GM19328 (cell line): ENCODE measurements at regions not wholly inside any gene's neighbourhood (a gene's known extent, or its start where the extent isn't known, plus 50 kb on each side); places are given as distances from the start of the nearest gene placed in this dataset.

Experiments
- ATAC-seq: cut with Tn5 transposase; IDR thresholded peaks from one replicate; pipeline ENCODE4 v1.9.1; 2021; ENCODE audit warnings: mild to moderate bottlenecking, moderate library complexity; ENCODE audit not compliant: unreplicated experiment

DNA sequence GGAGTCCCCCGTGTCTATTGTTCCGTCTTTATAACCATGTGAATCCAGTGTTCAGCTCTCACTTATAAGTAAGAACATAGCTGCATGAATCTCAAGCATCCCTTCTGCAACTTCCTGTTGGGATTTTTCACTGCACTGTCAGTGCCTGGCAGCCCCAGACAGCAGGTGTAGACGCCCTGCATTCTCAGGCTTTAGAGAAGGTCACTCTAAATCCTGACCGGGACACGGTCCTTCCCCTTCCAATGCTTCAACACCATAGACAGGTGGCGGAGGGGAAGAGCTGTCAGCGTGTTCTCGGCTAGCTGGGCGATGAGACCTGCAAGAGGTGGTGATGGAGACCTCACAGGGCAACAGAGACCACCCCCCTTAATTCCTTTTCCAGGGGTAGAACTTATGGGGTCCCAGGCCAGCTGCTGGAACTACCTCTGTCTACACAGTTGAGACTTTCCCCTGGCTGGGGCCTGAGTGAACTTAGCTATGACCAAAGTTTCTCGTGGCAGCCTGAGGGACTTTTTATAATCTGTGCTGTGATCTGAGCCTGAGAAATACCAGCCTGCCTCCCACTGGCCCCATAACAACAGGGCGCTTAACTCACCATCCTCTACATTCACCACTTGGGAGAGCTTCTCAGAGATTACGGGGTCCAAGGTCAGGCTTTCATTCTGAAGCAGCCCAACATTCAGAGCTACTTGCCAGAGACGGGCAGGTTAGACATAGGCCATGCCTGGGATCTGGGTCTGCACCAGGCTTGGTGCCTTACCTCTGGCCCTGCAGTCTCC lies 143.2 kb upstream of the TNRC6C start:
- ATAC-seq = no peak

DNA sequence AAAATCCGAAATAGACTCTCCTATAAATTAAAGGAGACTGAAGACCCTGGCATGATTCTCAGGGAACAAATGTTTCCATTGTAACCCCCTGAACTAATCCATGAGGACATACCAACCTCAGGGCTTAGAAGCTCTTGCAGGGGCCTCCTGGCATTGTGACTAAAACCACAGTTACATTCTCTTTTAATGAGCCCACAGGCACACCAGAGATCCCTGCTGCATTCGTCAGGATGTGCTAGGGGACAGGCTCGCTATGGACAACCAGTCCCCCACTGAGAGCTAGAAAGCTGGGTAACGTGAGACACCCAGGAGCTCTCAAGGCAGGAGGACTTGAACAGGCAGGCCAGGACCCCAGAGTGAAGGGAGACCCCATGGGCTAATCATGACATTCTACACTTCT lies 140.6 kb upstream of the TNRC6C start:
- ATAC-seq = no peak

DNA sequence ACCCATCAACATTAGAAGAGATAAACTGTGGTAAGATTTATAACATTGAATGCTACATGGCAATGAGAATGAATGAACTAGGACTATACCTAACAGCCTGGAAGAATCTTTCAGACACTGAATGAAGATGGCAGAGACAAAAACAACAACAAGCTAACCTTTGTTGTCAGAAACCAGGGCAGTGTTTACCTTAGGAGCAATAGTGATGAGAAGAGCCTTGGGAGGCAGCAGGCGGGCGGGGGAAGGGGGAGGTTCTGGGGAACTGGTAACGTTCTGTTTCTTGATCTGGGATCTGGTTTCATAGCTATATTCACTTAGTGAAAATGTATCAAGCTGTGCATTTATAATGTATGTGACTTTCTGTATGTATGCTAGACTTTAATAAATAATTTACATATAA lies 139.0 kb upstream of the TNRC6C start:
- ATAC-seq = no peak

DNA sequence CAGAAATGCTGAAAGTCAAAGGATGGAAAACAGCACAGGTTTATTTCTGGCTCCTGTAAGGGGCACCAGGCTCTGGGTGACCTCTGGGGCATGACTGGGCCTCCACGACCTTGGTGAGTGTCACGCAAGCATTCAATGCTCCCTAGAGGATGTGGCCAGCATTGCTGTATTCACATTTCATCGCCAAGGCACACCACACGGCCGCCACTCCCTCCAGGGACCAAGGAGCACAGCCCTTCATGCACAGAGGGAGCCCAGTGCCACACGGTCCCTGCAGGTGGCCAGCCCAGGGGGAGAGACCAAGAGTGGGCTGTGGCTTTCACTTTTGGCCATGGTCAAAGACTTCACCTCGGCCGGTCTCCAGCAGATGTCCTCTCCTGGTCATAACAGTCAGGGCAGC lies 137.4 kb upstream of the TNRC6C start:
- no peak for ATAC-seq

DNA sequence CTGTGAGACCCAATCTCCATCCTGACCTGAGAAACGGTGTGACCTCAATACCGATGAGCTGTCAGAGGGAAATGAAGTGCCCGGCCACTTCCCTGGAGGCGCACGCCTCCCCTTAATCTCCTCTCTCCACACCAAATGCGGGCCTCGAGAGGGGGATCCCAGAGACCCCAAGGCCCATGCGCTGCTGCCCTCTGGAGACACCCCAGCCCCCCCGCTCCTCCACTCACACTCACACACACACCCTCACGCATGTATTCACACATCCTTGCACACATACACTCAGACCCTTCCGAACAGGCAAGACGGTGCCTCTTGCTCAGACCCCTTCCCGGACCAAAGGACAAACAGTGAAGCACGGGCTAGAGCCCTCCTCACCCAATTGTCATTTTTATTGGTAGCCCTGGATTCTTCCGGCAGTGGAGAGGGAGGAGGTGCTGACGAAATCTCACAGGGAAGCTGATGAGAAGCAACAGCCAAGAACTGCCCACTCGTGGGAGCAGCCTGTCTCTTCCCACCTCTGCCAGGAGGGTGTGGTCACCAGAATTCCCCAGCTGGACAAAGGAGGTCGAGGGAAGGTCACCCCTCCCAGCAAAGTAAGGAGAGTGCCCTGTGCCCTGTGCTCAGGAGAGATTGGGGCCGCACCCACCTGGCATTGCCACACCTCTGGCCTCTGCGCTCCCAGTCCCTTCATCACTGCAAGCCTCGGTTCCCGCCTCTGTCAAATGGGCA lies 136.0 kb upstream of the TNRC6C start:
- no peak for ATAC-seq

DNA sequence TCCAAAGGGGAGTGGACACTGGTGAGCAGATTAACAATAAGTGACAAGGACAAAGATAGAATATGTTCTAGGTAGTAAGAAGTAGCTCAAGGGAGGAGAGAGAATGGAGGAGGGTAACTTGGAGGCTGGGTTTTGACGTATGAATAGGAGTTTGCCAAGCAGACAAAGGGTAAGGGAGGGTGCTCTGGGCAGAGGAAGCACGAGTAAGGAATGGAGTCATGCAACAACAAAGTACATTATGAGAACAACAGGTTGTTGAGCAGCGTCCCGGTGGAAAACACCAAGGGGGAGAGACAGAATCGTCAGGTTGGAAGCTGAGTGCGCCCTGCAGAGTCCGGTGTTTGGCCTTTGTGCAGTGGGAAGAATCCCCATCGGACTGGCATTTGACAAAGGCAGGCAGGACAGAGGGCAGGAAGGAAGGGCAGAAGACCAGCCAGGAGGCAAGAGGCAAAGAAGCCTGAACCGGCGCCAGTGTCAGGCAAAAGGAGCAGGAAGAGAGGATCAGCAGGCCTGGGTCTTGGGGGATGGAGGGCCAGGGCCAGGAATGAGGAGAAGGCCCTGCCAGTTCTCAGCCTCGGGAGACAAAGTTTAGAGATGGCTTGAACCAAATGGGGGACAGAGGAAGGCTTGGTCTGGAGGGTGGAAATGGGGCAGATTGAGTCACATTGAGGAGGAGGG lies 134.3 kb upstream of the TNRC6C start:
- no peak for ATAC-seq

DNA sequence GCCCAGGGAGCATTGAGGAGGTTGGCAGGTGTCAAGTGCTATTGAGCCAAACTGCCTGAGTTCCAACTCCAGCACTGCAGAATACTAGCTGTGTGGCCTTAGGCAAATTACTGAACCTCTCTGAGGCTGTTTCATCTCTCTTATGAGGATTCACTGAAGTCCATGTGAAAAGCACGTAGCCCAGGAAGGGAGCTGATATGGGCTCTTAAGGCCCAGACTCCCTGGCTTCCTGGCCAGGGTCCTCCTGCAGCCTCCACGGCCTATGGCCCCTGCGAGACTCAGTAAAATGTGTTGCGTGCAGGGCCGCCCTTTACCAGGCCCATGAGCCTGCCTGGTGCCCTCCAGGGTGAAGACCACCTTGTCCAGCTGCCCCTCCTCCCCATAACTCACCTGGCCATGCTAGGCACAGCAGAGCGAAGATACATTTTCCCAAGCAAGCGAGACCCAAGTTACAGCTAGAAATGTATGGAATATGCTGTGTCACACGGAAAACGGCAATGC lies 133.7 kb upstream of the TNRC6C start:
- no peak for ATAC-seq

DNA sequence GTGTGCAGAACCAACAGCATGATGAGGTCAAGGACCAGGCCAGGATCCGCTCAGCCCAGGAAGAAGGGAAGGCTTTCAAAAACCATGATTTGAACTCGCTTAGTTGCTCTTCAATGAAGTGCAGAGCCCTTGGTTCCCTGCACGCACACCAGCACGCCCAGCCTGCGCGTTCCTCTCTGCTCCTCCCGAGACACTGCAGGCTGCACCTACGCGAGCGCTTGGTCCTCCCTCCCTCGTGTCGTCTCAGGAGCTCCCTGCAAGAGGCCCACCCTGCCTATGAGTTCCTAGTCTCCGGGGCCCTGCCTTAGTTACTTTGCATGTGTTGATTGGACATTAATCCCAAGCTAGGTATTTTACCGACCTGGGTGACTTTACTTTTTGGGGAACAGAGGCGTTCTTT lies 132.9 kb upstream of the TNRC6C start:
- ATAC-seq = no peak

DNA sequence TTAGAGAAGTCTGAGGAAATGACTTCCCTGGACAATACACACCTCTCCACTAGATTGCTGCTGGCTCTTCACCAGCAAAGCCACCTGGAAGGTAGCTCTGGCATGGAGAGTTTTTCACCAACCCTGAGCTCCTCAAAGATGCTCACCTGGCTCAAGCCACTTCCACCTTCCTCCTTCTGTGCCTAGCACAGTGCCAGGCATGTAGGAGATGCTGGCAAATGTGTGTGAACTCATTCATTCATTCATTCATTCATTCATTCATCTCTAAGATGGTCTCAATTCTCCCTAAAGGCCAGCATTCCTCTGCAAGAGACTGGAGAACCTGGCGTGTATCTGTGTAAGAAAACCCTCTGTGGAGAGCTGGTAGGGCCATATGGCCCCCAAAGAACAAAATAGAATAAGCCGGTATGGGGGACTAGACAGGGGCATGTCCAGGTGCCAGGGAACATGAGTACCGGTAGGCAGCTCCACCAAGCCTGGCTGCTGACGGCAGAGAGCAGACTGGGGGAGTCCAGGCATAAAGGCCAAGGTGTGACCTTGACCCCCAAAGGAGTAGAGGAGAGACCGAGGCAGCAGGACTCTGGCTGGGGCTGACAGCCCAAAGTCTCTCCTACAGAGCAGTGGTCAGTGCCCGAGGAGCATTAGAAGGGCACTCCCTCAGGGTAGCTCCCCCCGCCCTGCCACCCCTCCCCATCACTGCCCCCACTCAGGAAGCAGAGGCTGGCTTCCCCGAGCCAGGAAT lies 132.2 kb upstream of the TNRC6C start:
- no peak for ATAC-seq

DNA sequence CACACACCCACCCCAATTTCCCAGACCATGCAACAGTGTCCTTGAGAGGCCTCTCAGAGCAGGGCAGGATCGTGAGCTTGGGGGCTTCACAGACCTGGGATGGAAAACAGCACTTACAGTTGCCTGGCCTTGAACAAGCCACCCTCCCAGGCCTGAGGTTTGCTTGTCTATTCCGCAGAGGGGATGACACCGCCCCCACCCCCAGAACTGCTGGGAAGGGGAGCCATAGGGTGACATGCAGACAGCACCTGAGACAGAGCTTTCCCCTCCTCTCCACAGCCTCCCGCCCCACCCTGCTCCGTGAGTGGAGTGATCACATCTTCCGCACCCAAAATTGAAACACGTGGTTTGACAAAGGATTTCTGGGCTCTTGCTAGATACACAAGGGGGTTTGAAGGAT lies 131.5 kb upstream of the TNRC6C start:
- no peak for ATAC-seq

DNA sequence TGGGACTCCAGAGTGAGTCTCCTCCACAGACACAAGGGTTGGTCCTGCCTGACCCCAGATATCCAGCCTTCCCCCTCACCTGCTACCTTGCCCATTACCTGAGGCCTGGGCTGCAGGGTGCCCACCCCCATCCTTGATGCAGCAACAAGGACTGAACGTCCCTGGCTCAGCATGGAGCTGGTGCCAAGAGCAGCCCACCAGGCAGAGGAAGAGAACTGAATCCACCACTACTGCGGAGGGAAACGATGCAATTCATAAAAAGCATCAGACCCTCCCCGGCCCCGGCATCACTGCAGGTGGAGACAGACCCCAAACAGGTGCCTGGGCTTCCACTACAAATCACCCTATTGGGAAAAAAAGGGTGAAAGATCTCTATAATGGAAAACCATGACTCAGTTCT lies 131.0 kb upstream of the TNRC6C start:
- ATAC-seq = no peak

DNA sequence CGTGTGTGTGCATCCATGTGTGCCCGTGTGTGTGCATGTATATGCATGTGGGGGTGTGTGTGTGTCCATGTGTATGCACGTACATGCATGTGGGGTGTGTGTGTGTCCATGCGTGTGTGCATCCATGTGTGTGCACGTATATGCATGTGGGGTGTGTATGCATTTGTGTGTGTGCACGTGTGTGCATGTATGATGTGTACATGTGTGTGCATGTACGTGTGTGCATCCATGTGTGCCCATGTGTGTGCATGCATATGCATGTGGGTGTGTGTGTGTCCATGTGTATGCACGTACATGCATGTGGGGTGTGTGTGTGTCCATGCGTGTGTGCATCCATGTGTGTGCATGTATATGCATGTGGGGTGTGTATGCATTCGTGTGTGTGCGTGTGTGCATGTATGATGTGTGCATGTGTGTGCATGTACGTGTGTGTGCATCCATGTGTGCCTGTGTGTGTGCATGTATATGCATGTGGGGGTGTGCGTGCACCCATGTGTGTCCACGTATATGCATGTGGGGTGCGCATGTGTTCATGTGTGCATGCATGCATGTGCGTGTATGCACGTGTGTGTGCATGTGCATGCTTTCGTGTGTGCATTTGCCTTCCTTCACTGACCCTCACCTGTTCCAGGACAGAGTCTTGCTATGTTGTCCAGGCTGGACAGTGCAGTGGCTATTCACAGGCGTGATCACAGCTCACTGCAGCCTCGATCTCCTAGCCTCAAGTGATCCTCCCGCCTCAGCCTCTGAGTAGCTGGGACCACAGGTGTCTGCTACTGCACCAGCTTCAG lies 129.6 kb upstream of the TNRC6C start:
- ATAC-seq = no peak

DNA sequence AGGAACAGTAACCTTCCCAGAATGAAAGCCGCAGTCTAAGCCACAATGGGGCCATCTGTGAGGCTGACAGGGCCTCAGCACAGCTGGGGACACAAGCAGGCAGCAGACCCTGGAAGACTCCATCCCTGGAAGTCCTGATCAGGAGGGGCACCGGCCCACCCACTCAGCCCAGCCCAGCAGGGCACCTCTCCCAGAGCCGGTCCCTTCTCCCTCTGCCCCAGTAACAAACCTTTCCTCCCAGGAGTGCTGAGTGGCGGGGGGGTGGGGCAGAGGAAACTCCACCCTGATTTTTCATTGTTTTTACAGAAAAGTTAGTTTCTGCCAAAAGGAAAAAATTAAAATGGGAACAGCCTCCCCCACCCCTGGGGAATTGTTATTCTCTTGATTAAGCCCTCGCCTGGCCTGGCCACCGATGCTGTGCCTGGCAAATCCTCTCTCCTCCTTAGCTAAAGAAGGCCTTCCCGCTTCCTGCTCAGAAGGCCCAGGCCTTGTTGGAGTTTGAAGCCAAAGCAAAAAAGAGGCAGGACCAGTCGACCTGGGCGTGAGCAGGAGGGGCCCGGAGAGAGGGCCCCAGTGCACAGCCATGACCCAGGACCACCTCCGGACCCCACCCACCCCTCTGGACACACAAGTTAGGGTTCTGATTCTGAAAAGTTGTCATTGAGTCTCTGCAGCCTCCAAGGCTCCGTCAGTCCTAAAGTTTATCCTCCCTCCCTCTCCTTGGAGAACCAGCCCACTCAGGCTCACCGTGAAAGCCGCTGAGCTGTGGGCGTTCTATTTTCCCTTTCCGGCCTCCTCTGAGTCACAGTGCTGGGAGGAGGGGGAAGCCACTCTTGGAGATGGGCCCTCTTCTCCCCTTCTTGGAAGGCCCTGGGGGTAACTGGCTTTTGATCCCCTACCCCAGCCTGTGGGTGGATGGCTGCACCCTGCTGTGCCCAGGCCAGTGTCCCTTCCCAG lies 128.4 kb upstream of the TNRC6C start:
- no peak for ATAC-seq

DNA sequence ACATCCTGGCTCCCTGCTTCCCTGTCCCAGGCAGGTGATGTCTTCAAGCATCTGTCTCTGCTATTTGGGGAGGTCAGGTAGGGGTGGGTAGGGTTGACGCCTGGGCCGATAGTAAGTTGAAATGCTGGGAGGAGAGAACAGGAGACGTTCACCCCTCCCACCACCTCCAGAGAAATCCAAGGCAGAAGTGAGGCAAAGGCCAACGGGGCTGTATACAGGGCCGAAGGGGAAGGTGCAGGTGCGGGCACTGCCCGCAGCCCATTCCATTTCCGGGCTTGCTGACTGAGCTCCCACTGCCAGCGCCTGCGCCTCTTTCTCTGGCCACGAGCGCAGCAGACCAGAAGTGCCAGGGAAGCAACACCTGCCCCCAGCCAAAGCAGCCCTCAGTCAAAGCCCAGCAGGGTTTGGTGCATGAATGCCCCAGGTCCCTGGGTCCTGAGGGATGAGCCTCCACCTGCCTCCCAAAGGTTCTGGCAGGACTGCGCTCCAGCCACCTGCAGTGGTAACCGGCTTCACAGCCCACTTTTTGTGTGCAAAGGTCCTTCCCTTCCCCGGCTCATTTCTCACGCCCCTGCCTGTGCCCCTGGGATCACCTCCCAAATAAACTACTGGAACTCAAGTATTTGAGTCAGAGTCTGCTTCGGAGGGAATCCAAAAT lies 127.6 kb upstream of the TNRC6C start:
- no peak for ATAC-seq

DNA sequence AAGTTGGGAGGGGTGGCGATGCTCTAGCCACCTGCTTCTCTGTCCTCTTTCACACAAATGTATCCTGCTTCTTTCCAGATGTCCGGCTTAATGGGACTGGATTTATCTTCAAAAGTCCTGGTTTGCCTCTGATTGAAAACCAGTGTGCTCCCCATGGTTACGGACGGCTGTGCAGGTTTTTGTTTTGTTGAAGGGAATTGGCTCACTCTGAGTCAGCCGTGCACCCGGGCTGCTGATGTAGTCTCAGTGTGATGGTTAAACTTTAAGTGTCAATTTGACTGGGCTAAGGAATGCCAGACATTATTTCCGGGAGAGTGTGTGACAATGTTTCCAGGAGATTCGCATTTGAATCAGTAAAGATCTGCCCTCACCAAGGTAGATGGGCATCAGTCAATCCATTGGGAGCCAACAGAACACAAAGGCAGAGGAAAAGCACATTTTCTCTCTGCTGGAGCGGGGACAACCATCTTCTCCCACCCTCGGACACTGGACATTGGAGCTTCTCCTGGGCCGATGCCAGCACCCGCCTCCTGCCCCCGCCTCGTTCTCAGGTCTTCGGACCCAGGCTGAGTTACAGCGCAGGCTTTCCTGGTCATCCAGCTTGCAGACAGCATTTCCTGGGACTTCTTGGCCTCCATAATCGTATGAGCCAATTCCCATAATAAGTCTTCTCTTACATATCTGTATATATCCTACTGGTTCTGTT lies 126.9 kb upstream of the TNRC6C start:
- no peak for ATAC-seq

DNA sequence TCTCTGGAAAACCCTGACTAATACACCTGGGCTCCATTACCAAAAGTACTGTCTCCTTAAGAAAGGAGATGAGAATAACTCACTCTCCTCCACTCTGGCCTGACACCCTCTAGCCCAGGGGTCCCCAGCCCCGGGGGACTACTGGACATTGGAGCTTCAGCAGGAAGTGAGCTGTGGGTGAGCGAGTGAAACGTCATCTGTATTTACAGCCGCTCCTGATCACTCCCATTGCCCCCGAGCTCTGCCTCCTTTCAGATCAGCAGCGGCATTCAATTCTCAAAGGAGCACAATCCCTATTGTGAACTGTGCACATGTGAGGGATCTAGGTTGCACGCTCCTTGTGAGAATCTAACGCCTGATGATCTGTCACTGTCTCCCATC lies 126.3 kb upstream of the TNRC6C start:
- no peak for ATAC-seq

DNA sequence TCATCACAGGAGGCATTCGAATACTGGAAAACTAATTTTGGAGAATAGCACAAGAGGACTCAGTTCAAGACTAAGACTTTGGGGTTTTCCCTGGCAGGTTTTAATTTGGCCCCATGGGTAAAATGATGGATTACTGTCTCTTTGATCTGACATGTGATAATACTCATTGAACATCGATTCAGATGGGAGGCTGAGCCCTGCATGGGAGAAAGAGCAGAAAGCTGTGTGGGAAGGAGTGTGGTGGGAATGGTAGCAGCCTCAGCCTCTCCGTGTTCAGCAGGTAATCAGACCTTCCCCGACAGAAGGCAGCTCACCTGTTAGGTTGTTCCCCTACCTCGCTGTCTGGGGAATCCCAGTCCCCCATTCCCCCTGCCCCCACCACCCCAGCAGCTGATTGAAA lies 124.7 kb upstream of the TNRC6C start:
- no peak for ATAC-seq
